Dedifferentiated amniotic fluid mesenchymal stem cell (primary cell): ENCODE measurements at regions not wholly inside any gene's neighbourhood (a gene's known extent, or its start where the extent isn't known, plus 50 kb on each side); places are given as distances from the start of the nearest gene placed in this dataset.
"Not testable (repeated sequence)": the region's sequence is repeated elsewhere in the genome, so short reads cannot be mapped to it uniquely, and the experiment has no call there.

Experiments used
- DNase-seq: peaks from one replicate; pipeline ENCODE4 v3.0.0-alpha.2; 2016; ENCODE audit errors: extremely low spot score

DNA sequence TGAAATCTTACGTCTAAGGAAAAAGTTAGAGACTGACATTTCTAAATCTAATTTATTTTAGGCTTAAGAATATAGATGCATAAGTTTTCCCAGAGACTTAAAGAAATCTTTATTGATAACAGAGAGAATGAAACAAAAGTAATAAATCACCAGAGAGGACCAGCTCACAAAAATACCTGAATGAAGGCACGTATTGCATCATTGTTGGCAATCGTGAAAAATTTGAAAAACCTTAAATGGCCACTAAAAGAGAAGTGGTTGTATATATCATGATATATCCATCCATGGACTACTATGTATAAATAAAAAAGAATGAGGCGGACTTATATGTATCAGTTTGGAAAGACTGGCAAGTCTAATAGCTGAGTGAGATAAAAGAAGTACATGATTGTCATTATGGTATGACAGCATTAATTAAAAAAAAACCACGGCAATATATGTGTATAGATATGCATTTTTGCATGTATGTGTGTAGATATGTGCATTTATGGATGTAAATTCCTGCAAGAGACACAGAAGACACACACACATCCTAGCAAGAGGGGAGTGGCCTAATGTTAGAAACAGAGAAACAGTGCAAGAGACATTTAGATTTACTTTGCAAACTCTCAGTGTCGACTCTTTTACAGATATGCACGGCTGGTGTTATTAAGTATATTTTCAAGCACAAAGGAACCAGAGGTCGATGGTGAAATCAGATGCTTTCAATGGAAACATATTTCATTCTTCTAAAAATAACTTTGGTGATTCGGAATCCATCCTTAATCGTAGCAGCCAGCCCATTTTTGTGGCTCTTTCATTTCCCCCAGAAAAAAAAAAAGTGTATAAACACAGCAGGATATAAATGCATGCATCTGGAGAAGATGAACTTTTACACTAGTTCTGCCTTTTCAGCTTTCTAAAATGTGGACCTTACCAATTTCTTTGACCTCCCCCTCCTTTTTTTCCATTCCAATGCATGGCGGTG, 156.1 kb upstream of the SALL4 start:
- DNase-seq = no peak

DNA sequence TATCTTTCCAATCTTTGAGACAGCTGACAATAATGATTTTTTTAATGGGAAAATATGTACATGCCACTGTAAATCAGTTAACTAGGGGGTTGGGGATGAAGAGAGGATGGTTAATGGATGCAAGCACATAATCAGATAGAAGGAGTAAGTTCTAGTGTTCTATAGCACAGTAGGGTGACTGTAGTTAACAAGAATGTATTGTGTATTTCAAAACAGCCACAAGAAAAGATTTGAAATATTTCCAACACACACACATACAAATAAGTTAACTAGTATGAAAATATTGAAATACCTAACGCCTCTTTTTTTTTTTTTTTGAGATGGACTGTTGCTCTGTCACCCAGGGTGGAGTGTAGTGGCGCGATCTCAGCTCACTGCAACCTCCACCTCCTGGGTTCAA, 153.4 kb upstream of the SALL4 start:
- DNase-seq = peak; percentile 33

DNA sequence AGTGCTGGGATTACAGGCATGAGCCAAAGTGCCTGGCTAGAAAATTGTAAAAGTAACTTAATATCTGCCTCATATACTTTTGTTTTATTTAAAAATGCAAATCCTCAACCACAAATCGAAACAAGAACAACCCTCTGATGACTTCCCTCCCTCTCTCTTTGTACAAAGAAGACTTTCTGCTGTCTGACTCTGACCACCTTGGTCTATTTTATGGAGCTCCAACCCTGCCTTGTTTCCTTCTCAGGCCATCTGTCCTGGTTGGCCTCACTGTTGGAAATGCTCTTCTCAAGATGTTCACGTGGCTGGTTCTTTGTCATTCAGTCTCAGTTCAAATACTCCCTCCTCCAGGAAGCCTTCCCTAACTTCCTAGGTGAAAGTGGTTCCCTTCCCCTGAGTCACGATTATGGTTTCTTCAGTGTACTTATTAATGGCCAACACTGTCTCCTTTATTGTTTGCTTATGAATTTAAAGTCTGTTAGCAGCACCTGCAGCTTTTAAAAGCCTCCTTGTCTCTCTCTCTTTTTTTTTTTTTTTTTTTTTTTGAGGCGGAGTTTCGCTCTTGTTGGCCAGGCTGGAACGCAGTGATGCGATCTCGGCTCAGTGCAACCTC, 151.5 kb upstream of the SALL4 start:
- DNase-seq = no peak

- no peak for DNase-seq
These were observed 148.6 kb upstream of the SALL4 start for GRCh38 chr20:51950926-51951325.

DNA sequence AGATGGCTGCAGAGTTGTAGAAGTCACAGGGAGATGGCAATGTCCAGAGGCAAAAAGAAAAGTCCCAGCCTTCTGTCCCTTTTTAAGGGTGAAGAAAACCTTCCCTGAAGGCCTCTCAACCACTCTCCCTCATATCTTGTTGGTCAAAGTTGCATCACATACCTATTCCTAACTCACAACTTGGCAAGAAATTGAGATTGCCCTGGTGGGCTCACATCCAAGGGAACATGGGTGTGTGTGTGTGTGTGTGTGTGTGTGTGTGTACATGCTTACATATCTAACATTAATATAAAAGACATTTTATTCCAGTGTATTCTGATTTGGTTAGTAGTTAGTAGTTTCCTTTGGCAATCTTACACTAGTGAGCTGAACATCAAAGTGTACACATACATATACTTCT, 144.3 kb upstream of the SALL4 start:
- DNase-seq = no peak

GRCh38 chr20:51945881-51946280, 143.6 kb upstream of the SALL4 start:
- DNase-seq = no peak

DNA sequence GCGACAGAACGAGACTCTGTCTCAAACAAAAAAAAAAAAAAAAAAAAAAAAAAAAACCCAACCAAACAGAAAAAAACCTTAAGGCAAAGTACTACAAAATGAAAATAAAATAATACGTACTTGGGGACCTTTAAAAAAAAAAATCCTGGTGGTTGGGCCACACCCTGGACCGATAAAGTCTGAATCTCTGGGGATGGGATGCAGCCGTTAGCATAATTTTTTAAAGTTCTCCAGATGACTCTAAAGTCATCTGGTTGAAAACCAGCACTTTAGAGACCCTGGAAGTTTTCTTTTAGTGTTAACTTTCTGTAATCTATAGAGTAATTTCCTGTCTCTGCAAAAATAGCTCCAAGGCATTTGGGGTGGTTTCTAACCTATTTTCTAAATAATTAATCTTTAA, 142.9 kb upstream of the SALL4 start:
- DNase-seq = no peak

- no peak for DNase-seq
These were observed 141.4 kb upstream of the SALL4 start for GRCh38 chr20:51943761-51944160.

DNA sequence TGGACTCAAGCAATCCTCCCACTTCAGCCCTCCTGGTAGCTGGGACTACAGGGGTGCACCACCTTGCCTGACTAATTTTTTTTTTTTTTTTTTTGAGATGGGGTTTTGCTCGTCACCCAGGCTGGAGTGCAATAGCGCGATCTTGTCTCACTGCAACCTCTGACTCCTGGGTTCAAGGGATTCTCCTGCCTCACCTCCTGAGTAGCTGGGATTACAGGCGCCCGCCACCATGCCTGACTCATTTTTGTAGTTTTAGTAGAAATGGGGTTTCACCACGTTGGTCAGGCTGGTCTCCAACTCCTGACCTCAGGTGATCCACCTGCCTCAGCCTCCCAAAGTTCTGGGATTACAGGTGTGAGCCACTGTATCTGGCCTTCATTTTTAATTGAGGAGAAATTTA, 141.0 kb upstream of the SALL4 start:
- not testable (repeated sequence) for DNase-seq

GRCh38 chr20:51941503-51941902, 139.2 kb upstream of the SALL4 start:
- no peak for DNase-seq

DNA sequence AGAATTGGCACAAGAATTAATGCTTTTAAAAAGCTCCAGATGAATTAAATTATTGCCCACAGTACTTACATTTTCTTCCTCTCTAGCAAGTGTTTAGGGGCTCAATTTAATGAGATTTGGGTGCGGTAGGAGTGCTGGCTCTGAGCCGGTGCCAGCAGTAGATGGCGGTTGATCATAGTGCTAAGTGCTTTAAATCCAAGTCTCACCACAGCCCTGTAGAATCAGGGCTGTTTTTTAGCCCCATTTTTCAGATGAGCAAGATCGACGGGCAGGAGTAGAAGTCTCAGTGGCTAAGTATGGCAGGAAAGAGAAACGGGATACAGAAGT, 136.9 kb upstream of the SALL4 start:
- DNase-seq = no peak

DNA sequence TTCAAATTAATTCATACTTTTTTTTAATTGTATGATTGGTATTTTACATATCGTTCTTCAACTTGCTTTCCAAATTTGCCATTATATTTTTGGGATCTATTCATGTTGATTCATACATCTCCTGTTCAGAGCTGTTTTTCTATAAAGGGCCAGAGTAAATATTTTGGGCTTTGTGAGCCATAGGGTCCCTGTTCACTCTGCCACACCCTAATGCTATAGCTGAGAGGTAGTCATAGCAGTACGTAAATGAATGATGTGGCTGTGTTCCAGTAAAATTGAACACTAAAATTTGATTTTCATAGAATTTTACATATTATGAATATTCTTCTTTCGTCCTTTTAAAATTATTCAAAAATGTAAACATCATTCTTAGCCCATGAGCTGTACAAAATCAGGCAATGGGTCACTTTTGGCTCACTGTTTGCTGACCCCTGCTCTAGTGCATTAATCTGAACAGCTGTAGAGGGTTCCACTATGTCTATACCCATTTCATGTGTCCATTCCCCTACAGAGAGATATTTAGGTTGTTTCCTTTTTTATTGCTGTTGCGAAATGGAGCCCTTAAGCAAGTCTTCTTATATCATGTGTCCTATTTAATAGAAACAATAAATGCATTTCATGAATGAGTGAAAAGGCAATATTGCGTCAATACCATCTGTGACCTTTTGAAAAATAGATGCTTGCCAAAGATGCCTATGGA, 136.4 kb upstream of the SALL4 start:
- no peak for DNase-seq

DNA sequence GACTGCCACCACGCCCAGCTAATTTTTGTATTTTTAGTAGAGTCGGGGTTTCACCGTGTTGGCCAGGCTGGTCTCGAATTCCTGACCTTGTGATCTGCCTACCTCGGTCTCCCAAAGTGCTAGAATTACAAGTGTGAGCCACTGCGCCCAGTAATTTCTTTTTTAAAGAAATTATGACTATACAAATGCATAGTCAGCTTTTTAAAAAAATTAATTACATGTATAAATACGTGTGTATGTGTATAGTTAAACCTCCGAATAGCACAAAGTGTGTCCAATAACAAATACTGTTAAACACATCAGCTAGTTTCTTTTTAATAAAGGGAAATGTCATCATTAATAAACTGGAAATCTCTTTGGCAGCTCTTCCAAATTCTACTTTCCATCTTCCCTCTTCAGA, 135.5 kb upstream of the SALL4 start:
- DNase-seq = no peak

DNA sequence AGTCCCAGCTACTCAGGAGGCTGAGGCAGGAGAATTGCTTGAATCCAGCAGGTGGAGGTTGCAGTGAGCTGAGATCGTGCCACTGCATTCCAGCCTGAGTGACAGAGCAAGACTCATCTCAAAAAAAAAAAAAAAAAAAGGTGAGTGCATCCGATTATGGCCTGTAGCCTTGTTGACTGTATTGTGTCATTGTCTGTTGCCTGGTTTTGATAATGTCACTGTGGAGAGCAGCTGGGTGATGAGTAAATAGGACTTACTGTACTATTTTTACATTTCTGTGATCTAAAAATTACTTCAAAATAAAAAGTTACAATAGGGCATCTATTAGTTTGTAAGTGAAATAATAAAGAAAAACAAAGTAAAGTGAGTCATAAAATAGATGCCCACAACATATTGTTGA, 134.1 kb upstream of the SALL4 start:
- no peak for DNase-seq

DNA sequence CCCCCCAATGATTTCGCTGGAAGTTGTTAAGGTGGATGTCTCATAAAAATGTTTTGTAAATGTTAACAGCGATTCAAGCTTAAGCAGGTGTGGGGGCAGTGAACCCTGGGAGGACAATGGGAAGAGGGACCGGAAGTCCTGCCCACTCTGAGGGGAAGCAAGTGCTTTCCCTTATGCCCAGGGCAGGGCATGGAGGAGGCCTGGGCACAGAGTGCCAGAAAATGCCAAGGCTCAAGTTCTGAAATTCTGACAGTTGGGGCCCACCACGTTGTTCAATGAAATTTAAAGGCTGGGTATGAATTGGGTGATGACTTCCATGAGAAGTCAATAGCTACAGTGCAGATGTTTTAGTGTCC, 132.7 kb upstream of the SALL4 start:
- no peak for DNase-seq

DNA sequence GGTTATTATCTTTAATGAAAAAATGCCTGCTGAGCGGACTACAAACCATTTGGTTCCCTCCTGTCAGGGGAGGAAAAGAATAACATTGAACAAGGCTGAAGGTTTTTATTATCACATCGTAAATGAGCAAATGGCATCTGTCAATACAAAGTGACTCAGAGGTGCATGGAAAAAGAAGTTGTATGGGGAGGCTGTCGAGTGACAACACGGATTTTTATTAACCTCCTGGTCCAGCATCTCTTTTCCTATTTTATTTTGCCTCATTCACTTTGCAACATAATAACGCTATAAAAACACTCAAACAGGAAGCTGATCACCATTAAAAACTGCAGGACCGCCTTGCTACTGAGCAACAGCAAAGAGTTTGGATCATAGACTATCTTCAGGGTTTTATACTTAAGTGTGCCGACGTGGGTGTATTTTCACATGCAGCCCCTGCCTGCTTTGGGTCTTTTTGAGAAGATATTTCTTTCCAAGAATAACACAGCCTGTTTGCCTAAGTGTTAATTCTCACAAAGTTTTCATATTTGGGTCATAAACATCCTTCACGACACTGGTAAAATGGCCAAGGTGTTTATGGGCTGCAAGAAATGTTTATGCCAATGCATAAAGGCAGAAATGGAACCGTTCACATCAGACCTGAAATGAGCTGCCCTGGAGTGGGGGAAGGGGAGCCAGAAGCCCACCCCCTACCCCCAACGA, 132.1 kb upstream of the SALL4 start:
- no peak for DNase-seq

- no peak for DNase-seq
These were observed 129.1 kb upstream of the SALL4 start for GRCh38 chr20:51931371-51931781.

- DNase-seq = peak; percentile 66
These were observed 128.5 kb upstream of the SALL4 start for GRCh38 chr20:51930775-51931174.

DNA sequence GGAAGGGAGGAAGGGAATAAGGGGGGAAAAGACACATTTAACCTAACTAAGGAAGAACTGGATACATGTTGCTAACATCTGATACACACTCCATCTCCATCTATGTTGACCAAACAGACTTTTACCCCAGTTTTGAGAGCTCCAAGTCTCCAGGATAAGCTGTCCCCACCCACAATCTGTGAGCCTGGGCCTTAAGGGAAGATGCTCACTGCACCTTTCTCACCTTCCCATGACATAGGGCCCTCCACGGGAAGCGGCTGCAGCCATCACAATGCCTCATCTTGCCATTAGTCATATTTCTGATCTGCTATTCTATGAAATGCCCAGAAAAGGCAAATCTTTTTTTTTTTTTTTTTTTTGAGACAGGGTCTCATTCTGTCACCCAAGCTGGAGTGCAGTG, 126.6 kb upstream of the SALL4 start:
- no peak for DNase-seq

GRCh38 chr20:51927970-51928369, 125.6 kb upstream of the SALL4 start:
- DNase-seq = not testable (repeated sequence)

DNA sequence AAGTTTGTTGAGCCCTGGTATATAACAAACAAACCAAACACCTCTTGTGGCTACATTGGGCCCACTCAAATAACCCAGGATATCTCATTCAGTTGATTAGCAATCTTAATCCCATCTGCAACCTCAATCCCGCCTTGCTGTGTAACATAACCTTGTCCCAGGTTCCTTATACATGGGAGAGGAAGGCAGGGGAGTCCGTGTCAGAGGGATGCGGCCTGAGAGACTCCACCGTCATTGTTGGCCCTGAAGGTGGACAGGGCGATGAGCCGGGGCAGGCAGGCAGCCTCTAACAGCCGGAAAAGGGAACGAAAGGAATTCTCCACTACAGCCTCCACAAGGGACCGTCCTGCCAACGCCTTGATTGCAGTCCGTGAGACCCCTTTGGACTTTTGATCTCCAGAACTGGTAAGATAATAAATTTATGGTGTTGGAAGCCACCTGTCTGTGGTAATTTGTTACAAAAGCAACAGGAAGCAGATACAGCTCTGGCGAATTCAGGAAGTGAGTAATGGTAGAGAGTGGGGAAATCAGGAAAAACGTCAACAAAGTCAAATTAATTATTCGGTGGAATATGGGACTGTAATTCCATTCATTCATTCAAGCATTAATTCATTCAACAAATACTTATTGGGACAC, 124.5 kb upstream of the SALL4 start:
- no peak for DNase-seq

DNA sequence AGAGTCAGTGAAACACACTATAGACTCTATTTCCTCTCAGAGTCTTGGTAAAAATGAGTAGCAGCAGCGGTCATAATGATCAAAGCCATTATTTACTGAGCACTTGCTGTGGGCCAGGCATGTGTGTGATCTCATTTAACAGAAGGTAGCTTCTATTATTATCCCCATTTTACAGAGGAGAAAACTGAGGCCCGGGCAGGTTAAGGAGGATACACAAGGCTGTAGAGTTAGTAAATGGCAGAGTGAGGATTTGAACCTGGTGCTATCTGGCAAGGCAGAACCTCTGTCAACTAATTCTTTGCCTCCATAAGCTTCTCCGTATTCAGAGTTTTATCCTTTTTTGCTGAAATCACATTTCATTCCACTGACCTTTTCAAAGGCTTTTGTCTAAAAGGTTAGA, 122.2 kb upstream of the SALL4 start:
- DNase-seq = no peak
